GM19240 (cell line): ENCODE measurements at regions not wholly inside any gene's neighbourhood (a gene's known extent, or its start where the extent isn't known, plus 50 kb on each side); places are given as distances from the start of the nearest gene placed in this dataset.

Source experiments
- DNase-seq: peaks from one replicate; pipeline ENCODE4 v3.0.0; 2011; ENCODE audit warnings: low spot score; ENCODE audit not compliant: insufficient read length

DNA sequence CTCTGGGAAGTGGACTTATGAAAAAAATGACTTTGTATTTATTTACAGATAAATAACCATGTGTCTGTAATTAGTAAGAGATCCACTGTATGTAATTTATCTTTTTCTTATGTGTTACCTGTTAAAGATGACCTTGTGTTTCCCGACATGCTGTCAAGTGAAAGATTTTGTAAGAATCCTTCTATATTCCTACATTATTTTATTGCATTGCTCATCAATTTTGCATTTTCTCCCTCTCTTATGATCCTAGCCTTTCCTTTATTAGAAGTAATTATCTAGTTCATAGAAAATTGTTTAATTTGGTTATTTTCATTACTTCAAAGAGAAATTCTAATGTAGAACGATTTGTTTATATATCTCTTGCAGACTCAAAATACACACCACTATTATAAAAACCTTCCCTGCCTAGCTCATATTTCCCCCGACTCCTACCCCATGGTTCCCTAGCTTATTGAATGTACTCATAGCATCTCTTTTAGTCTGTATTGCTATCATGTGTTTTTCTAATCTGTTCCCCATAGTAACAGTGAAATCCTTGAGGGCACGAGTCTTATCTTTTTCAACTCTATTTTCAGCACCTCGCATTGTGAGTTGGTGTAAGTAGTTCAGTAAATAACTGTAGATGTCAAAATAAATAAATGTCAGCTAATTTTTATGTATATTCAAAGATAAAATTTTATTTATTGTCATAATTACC is 774.4 kb downstream of the HDGFL1 start:
- no peak for DNase-seq

DNA sequence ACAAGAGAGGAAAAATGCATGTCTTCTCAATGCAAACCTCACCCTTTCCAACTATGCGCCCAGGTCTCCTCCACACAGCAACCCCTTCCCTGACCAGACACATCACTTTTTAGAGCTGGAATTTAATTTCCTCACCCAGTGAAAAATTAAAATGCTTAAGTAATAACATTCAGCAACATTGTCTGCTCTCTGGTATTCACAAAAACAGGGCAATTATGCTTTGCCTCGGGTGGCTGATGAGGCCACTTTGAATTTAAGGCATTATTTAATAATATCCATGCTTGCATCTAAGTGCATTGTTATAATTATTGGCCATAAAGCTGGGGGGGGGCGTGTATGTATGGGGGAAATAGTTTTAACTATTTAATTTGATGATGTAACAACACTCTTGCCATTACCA is 777.8 kb upstream of the NRSN1 start:
- no peak for DNase-seq

DNA sequence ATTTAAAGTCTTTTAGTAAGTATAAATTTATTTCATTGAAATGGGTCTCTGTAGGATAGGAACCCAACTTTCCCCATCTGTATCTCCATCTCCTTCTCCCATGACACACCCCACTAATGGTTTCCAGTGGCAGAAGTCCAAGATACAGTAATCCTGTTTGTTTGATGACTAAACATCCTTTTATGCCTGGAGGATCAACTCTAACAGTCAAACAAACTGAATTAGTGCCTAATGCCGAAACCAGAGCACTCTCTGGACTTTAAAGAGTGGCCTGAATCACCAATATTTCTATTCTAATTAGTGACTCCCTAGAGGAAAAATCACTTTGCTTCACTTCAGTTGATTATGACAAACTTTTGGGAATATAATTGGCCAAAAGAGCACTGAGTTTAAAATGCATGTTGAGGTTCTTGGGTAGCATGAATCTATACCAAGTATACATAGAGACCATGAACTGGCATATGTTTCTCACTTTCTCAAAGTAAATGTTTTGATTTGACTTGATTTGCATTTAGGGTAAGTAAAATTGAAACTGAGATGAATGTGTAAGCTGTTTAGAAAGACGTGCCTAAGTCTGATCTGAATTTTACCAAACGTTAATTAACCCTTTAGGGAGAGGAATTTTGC is 776.4 kb upstream of the NRSN1 start:
- DNase-seq: no peak

DNA sequence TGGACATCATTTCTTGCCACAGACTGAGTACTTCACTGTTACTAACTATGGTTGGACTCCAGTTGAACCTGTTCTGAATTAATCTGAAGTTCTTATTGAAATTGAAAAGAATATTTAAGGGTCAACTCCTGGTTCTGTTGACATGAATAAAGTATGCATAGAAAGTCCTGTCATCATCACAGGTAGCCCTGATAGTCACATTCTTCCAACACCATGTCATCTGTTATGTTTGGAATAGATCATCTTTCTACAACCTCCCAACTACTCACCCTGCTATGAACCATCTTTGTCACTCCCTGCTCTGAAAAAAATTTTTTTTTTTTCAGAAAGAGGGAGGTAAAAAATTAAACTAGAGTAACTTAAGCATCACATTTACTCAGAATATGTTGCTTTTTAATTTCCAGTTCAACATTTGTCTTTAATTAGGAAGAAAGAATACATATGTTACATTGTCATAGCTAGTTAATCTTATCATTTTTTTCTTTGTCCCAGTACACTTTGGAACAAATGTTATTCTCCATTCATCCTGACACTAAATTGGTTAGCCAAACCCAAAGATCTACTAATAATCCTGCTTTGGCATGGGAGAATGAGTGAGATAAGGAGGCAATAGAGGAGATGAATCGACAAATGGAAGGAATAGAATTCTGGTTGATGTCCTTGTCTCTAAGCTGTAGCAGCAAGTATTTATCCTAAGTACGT is 775.1 kb upstream of the NRSN1 start:
- no peak for DNase-seq

DNA sequence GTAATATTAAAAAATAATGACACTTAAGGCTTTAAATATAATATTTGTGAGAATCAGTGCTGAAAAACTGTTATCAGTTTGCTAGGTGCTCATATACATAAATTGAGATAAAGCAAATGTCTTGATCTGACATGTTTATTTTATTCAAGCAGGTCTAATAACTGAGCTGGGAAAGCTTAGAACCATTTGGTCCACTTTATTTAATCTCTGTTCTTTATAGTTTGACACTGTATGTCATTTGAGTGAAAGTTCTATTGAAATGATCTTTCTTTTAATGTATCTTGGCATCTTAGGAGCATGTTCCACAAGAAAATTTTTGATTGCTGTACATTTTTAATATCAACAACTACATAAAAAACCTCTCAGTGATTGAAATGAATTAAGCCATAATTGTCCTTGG is 772.0 kb upstream of the NRSN1 start:
- no peak for DNase-seq

DNA sequence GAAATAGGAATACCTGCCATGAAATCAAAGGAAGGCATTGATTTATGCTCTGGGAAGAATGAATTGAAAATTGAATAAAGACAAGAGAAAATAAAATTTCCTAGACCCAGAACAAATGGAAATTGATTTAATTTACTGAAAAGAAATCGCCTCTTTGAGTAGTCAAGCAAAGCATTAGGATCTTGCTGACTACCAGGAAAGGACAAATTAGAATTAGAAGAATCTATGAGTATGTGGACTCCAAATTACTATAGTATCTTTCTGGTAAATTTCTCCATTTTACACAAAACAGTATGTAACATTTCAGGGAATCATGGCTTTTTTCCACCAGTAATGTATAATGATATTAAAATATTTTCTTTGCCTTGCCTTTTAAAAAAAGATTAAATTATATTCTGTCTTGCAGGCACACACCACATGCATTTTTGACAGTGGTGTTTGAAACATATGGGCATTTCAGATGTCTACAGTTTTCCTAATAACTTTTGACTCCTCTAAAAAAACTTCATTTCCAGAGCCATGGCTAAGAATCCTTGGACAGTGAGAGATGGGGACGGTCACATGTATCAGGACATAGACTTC is 768.7 kb upstream of the NRSN1 start:
- no peak for DNase-seq

DNA sequence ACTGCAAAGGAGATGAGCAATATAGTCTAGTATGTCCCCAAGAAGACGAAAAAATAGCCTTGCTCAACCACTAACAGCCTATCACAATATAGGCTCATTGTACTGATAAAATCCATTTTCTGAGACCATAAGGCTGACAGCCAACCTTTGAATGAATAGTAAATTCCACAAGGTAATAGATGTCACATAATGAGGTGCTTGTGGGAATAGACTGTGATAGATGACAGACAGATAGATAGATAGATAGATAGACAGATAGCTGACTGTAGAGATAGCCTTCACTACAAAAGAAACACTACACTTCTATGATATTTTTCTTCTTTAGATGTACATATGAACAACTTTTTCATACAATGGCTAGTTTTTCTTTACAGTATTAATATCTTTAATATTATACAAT is 760.3 kb upstream of the NRSN1 start:
- DNase-seq: no peak

DNA sequence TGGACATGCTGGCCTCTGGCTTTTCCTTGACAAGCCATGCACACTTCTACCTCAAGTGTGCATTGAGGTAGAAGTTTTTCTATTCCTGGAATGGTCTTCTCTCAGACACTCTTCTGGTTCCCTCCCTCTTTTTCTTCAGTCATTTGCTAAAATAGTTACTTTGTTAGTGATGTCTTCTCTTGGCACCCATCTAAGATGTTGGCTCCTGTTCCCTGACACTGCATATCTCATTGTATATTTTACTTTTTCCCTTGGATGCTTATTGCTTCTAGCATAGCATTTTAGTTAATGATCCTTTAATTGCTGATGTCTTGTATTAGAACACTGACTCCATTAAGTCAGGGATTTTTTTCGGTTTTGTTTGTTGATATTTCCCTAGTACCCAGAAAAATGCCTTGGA is 758.7 kb upstream of the NRSN1 start:
- DNase-seq: no peak

DNA sequence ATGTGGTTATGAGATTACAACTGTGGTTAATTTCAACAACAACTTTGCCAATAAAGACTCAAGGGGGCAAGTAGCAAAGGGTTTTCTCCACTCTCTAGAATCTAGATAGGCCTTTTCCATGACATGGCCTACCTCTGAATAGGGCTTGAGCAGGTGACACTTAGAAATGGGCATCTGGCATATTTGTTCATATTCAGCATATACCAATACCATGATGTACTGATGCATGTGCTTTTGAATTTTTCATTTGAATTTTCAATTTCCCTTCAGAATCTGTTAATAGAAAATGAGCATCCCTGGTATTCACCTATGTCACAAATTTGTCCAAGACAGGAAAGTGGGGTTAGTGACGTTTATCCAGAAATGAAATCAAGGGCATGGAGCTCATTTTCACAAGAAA is 757.5 kb upstream of the NRSN1 start:
- DNase-seq: no peak

DNA sequence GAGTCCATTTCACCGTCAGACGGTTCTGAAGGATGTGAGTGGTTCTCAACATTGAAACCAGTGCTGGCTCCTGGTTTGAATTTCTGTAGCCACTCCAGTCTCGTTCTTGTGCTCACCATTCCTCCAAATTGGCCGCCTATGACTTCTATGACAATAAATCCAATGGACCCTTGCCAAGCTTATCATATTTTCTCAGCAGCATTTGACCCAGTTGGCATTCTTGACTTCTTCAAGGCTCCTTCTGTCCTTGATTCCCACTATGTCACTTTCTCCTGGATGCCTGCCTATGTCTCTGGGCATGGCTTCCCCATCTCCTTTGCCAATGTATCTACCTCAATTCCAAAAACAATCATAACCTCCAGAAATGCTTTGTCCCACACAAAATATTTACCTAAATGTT is 756.0 kb upstream of the NRSN1 start:
- no peak for DNase-seq

DNA sequence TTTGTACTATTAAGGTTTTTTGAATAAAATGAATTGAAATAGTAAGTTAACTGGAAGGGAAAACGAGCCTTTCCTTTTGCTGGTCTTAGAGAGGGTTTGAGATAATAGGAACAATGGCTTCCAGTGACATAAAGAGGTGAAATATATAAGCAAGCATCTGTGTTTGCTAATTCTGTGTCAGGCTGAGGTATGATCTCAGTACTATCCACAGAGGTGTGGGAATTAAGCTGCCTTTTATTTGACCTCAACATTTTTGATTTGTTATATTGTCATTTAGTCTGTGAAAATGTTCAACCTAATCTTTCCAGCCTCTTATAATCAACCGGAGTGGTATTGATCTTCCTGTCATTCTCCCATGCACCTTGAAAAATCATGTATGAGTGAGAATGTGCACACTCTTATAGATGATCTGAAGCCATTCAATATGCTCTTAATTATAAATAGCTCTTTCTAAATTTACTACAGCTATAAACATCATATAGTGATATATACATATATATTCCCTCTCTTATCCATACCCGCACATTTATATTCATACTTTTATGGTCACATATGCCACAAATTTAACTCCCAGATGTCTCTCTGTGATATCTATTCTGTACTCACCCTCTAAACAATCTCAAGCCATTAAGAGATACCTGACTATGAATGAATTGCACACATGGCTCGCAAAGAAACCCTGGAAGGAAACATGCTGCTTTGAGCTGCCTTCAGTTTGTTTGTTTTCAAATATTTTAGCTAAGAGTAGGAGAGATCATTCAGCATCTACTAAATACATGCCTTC is 754.7 kb upstream of the NRSN1 start:
- no peak for DNase-seq

DNA sequence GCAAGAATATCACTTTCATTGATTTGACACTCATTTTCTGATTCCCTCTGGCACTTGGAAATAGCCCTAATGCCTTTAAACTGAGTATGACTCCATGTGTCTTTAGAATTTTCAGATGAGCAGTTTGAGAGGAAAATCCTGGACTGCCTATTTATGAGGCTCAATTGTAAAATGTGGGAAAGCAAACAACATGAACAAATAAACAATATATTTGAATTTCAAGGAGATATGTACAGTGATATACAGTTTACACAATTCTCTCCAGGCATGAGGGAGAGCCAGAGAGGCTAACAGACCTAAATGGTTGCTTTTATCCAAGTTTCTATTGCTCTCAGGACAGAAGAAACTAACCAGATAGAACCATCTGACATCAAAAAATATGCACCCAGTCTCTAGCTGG is 748.2 kb upstream of the NRSN1 start:
- no peak for DNase-seq

DNA sequence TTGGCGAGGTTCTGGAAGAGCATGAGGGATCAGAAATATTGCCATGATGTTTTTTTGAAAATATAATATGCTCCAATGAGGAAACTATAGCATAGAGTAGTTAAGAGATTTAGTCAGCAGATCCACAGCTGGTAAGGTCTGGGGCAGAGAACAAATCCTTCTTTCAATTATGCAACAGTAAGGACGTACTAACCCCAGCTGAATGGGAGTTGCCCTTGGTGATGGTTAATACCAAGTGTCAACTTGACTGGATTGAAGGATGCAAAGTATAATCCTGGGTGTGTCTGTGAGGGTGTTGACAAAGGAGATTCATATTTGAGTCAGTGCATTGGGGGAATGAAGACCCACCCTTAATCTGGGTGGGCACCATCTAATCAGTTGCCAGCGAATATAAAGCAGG is 745.5 kb upstream of the NRSN1 start:
- no peak for DNase-seq

DNA sequence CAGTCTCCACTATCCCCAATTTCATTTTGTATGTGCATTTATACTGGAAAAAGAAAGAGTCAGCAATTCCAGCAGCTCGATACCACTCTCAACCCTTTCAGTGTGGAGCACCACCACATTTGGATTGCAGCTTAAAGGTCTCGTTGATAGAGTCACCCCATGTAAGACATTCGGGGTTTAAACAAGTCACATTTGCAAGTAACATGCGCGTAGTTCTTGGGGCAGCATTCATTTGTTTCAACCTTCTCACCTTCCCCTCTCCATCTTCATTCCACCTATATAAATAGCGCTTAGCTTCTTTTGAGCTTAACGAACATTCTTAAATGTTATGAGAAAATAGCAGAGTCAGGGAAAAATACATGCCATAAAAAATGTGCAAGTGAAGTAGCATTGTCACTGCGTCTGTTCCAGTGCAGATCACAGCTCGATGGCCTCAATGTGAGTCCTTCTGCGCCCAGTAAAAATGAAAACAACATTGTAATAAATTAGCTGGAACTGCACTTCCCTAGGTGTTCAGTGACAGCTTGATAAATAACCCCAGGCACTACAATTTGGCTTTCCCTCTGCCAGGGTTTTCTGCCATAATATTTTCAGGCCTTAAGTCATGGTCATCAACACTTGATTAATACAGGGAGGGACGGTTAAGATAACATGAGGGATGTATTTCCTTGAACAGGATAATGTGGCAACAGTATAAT is 737.8 kb upstream of the NRSN1 start:
- no peak for DNase-seq

DNA sequence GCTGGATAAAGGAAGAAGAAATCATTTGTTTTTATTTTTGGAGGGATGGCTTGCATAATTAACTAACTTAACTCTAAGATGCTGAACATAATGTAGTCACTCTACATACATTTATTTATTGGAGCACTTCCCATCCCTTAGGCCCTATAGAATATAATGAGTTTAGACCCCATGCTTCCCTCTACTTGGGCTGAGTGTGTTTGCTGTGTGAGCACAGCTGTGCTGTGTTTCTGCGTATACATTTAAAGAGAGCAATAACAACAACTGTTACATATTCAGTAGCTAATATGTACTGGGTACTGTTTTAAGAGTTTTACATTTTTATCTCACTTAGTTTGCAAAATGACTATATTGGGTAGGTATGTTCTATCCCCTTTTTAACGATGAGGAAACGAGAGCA is 736.6 kb upstream of the NRSN1 start:
- no peak for DNase-seq

DNA sequence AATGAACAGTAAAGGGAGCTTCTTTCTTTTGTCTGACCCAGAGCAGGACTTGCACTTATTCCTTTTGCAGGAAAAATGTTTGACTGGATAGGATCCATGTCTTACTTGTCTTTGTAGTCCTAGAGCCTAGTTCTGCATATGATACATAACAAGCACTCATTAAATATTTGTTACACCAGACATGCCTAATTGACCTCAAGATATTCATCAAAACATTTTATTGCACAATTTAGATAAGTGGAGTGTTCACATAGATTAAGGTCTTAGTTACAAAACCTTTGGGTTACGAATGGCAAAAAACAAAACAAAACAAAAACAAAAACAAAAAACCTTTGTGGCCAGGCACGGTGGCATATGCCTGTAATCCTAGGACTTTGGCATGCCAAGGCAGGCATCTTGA is 735.8 kb upstream of the NRSN1 start:
- DNase-seq: no peak

DNA sequence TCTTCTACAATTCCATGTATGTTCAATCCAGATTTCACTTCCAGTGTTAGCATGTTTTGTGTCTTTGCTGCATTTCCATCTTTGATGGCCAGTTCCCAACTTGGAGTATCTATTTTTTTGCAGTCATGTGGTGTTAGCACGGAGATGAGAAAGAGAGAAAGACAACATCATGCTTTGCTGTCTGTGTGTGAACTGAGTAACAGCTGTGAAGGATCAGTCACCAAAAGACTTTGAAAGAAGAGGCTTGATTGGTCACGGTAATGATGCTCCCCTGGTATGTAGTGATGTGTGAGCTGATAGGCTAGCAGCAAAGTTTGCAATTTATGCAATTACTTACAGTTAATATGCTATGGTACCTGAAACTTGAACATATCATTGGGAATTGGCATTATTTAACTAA is 731.3 kb upstream of the NRSN1 start:
- no peak for DNase-seq

DNA sequence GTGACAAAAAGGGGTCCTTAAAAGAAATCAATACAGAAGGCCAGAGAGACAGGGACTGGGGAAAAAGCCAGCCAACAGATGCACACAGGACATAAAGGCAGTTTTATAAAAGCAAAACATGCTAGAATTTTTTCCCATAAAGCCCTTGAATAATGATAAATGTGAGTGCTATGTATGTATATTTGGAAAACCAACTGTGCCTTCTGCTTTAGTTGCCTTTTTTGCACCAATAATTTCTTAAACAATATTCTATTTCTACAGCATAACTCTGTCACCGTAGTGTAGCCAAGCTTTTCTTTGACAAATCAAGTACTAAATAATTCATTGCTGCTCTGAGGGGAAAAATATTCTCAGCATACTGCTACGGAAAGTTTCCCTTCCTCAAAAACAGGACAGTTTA is 730.6 kb upstream of the NRSN1 start:
- no peak for DNase-seq

DNA sequence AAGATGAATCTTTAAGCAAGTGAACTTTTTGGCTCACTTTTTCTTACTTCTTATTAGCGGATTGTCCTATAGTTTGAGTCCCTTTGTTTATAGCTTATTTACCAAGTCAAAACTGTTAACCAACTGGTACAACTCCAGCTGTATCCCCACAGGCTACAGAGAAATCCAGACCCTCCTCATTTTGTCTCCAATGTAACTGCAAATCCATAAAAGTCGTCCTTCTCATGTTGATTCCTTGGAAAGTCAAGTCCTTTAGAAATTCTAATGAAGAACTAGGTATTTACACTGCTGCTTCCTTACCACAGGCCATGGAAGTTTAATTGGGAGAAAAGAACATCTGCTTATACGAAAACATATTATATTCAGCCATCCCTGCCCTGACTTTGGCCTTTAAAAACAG is 729.1 kb upstream of the NRSN1 start:
- no peak for DNase-seq

DNA sequence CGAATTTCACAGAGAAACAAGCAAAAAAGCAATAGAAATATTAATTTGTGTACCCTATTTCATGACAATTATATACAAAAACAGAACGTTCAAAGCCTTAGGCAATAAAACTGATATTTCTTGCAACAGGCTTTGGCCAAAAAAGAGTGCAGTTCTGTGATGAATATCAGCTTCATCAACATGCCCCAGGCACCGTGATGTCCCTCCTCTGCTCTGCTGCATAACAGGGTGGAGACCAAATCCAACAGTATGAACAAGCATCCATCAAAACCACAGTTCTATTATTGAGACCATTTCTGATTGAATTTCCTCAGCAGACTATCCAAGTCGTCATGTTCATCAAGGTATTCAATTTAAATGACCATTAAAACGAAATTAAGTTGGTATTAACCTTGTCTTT is 722.6 kb upstream of the NRSN1 start:
- DNase-seq: no peak

DNA sequence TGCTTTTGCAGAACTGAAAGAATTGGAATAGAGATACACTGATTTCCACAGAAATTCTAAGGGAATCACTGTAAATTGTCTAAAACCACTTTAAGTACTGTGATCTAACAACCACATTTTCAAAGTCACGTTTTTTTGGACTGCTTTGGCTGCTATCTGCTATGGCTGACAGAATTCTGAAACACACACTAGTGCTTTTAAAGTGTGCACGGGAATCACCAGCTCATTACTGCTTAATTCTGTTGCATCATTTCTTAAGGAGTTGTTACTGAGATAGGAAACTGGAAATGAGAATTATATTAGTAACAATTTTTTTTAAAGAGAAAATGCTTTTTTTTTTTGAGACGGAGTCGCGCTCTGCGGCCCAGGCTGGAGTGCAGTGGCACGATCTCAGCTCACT is 716.5 kb upstream of the NRSN1 start:
- no peak for DNase-seq
